ENCODE measurements at regions not wholly inside any gene's neighbourhood (a gene's known extent, or its start where the extent isn't known, plus 50 kb on each side); places are given as distances from the start of the nearest gene placed in this dataset.

- H3K4me1 Mint-ChIP-seq (ENCODE audit: unreplicated experiment): no peaks in the 10 kb centered on the region
- H3K4me3 Mint-ChIP-seq: no peak overlapping the region
- no peak for TF ChIP-seq CTCF (conservative IDR thresholded peaks at IDR 0.05)
- DNase-seq (ENCODE audit: extremely low spot score, unreplicated experiment): no peak
- H3K27ac Mint-ChIP-seq: no peak overlapping the region
- H3K36me3 Mint-ChIP-seq: no peaks in the 10 kb centered on the region
- no peaks in the 10 kb centered on the region for H3K9me3 Mint-ChIP-seq
- peaks cover 32% of the 10 kb centered on the region for H3K27me3 Mint-ChIP-seq
Measured at GRCh38 chr17:33639103-33639880, 346.2 kb upstream of the ASIC2 start.

GRCh38 chr17:33640629-33641028, 347.5 kb upstream of the ASIC2 start:
- H3K27ac Mint-ChIP-seq: no peak overlapping the region

GRCh38 chr17:33642002-33642401, 348.9 kb upstream of the ASIC2 start:
- H3K4me1 Mint-ChIP-seq (ENCODE audit: unreplicated experiment): no peaks in the 10 kb centered on the region
- TF ChIP-seq CTCF (conservative IDR thresholded peaks at IDR 0.05): no peak
- H3K36me3 Mint-ChIP-seq: no peaks in the 10 kb centered on the region
- H3K4me3 Mint-ChIP-seq: no peak overlapping the region
- no peak for DNase-seq (ENCODE audit: extremely low spot score, unreplicated experiment)
- peaks cover 40% of the 10 kb centered on the region for H3K27me3 Mint-ChIP-seq
- no peaks in the 10 kb centered on the region for H3K9me3 Mint-ChIP-seq
- H3K27ac Mint-ChIP-seq: no peak overlapping the region

More at GRCh38 chr17:33640629-33641028, 347.5 kb upstream of the ASIC2 start:
- Mint-ChIP-seq H3K4me3 (no peak overlapping the region), H3K9me3 (no peaks in the 10 kb centered on the region), H3K4me1 (ENCODE audit: unreplicated experiment) (no peaks in the 10 kb centered on the region), H3K27me3 (peaks cover 34% of the 10 kb centered on the region), H3K36me3 (no peaks in the 10 kb centered on the region)
- TF ChIP-seq CTCF (conservative IDR thresholded peaks at IDR 0.05): no peak
- no peak for DNase-seq (ENCODE audit: extremely low spot score, unreplicated experiment)

GRCh38 chr17:33647956-33648355, 354.9 kb upstream of the ASIC2 start:
- H3K27me3 Mint-ChIP-seq: peaks cover 38% of the 10 kb centered on the region
- TF ChIP-seq CTCF (conservative IDR thresholded peaks at IDR 0.05): peak; percentile 79
- DNase-seq (ENCODE audit: extremely low spot score, unreplicated experiment): no peak
- no peaks in the 10 kb centered on the region for H3K36me3 Mint-ChIP-seq
- H3K27ac Mint-ChIP-seq: no peak overlapping the region
- H3K9me3 Mint-ChIP-seq: no peaks in the 10 kb centered on the region
- H3K4me3 Mint-ChIP-seq: no peak overlapping the region
- H3K4me1 Mint-ChIP-seq (ENCODE audit: unreplicated experiment): peaks cover 4% of the 10 kb centered on the region

- peaks cover 50% of the 10 kb centered on the region for H3K27me3 Mint-ChIP-seq
- no peaks in the 10 kb centered on the region for H3K36me3 Mint-ChIP-seq
- H3K9me3 Mint-ChIP-seq: no peaks in the 10 kb centered on the region
- H3K4me1 Mint-ChIP-seq (ENCODE audit: unreplicated experiment): peaks cover 4% of the 10 kb centered on the region
- no peak for TF ChIP-seq CTCF (conservative IDR thresholded peaks at IDR 0.05)
- H3K4me3 Mint-ChIP-seq: no peak overlapping the region
- DNase-seq (ENCODE audit: extremely low spot score, unreplicated experiment): no peak
- H3K27ac Mint-ChIP-seq: no peak overlapping the region
Measured at GRCh38 chr17:33650304-33650703, 357.2 kb upstream of the ASIC2 start.
